ENCODE measurements at regions not wholly inside any gene's neighbourhood (a gene's known extent, or its start where the extent isn't known, plus 50 kb on each side); places are given as distances from the start of the nearest gene placed in this dataset.
A peak's percentile ranks its signal among the peaks of the same experiment; 100 is the strongest.

DNA sequence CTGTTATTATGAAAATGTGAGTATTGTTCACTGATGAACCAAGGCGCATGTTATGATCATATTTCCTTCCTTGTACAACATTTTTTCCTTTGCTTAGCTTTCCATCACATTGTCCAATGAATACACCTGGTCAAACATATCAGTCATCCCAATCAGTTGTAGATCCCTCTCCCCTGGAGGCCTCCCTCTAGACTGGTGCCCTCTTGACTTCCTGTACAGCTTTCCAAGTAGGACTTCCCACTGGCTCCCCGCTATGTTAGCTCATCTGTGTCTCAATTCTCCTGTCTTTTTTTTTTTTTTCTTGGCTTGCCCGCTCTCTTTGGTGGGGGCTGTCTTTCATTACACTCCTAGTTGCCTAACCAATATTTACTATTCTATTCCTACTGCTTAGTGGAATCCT lies 214.2 kb upstream of the NPY start:
- POLR2A ChIA-PET, result no interaction called here

DNA sequence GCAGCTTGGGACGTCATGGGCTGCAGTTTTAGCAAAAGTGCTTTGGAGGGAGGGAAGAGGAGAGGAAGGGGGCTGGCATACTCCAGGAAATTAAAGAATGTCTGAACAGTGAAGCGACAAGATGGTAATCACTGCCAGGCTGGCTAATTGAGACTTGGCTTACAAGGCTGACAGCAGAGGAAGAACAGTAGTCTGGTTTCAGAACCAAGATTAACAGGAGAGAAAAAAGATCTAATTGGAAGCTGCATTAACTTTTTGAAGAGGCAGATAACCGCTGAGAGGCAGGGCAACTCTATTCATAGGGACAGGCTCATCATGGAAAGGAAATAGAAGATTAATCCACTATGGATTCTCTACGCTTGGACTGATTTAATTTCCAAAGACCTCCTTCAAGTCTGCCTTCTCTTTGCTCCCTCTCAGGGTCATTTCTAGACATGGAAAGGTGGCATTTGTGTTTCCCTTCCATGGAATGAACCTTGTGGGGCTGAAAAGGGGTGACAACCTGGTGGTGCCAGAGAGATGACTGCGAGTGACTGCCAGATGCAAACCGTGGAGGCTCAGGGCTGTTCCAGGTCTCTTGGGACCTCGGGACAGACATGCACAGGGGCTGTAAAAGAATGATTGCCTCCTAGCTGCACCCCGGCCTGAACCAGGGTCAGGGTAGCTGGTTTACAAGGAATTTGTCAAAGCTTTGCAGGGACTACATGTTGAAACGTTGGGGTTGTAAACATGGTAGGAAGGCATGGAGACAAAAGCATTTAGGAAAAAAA lies 210.2 kb upstream of the NPY start:
- intact Hi-C loops (cut with micrococcal nuclease), result no loop called here
- peaks cover 8% of the 10 kb centered on the region for H3K4me1 Mint-ChIP-seq (ENCODE audit: insufficient read depth, unreplicated experiment)
- no peaks in the 10 kb centered on the region for H3K27me3 Mint-ChIP-seq (ENCODE audit: insufficient read depth, unreplicated experiment)
- H3K9me3 Mint-ChIP-seq (ENCODE audit: unreplicated experiment), result no peaks in the 10 kb centered on the region
- no peak for DNase-seq (ENCODE audit: unreplicated experiment)
- H3K4me3 Mint-ChIP-seq (ENCODE audit: unreplicated experiment), result no peak overlapping the region
- H3K27ac Mint-ChIP-seq (ENCODE audit: low read depth, unreplicated experiment), result no peak overlapping the region
- POLR2A ChIA-PET, result interaction anchor here (1.8 kb wide), 1 partner anchor 22 kb away, joined by 4 read pairs; no protein-coding TSS in a partner anchor
- H3K36me3 Mint-ChIP-seq (ENCODE audit: insufficient read depth, unreplicated experiment), result no peaks in the 10 kb centered on the region
- no peak for TF ChIP-seq CTCF (IDR thresholded peaks at IDR 0.05; ENCODE audit: unreplicated experiment)
- BruUV-seq (replicated peaks), result no TSS peak
- CTCF ChIA-PET, result no interaction called here

More for the DNA sequence above, 214.2 kb upstream of the NPY start:
- no TSS peak for BruUV-seq (replicated peaks)
- no peak for TF ChIP-seq CTCF (IDR thresholded peaks at IDR 0.05; ENCODE audit: unreplicated experiment)
- no peaks in the 10 kb centered on the region for H3K36me3 Mint-ChIP-seq (ENCODE audit: insufficient read depth, unreplicated experiment)
- peaks cover 2% of the 10 kb centered on the region for H3K4me1 Mint-ChIP-seq (ENCODE audit: insufficient read depth, unreplicated experiment)
- CTCF ChIA-PET, result interaction anchor here (0.6 kb wide), 1 partner anchor 84 kb away, joined by 6 read pairs; no protein-coding TSS in a partner anchor
- DNase-seq (ENCODE audit: unreplicated experiment), result no peak
- H3K9me3 Mint-ChIP-seq (ENCODE audit: unreplicated experiment), result no peaks in the 10 kb centered on the region
- intact Hi-C loops (cut with micrococcal nuclease), result no loop called here
- H3K27ac Mint-ChIP-seq (ENCODE audit: low read depth, unreplicated experiment), result no peak overlapping the region
- no peak overlapping the region for H3K4me3 Mint-ChIP-seq (ENCODE audit: unreplicated experiment)
- no peaks in the 10 kb centered on the region for H3K27me3 Mint-ChIP-seq (ENCODE audit: insufficient read depth, unreplicated experiment)

DNA sequence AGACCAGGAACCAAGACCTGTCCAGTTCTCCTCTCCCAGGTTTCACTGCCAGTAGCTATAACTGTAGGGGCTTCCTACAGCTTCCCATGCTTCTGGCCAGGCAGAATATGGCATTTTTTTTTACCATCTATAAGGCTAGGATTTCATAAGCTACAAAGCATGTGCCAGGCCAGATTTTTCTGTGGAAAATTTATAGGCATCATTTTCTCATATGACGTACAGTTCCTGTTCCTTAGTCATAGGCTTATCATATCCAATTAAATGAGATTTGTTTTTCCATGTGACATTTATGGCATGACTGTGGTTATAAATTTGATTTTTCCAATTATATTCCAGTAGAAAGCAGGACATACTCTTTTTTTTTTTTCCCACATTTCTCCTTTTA lies 208.6 kb upstream of the NPY start:
- peak; percentile 18 for DNase-seq (ENCODE audit: unreplicated experiment)
- no peak overlapping the region for H3K27ac Mint-ChIP-seq (ENCODE audit: low read depth, unreplicated experiment)
- intact Hi-C loops (cut with micrococcal nuclease), result no loop called here
- TF ChIP-seq CTCF (IDR thresholded peaks at IDR 0.05; ENCODE audit: unreplicated experiment), result no peak
- POLR2A ChIA-PET, result interaction anchor here (1.8 kb wide), 1 partner anchor 23 kb away, joined by 4 read pairs; no protein-coding TSS in a partner anchor
- no peaks in the 10 kb centered on the region for H3K9me3 Mint-ChIP-seq (ENCODE audit: unreplicated experiment)
- peak overlapping the region; percentile 33 for H3K4me3 Mint-ChIP-seq (ENCODE audit: unreplicated experiment)
- H3K4me1 Mint-ChIP-seq (ENCODE audit: insufficient read depth, unreplicated experiment), result peaks cover 8% of the 10 kb centered on the region
- BruUV-seq (replicated peaks), result no TSS peak
- H3K36me3 Mint-ChIP-seq (ENCODE audit: insufficient read depth, unreplicated experiment), result no peaks in the 10 kb centered on the region
- CTCF ChIA-PET, result no interaction called here
- H3K27me3 Mint-ChIP-seq (ENCODE audit: insufficient read depth, unreplicated experiment), result no peaks in the 10 kb centered on the region

GRCh38 chr7:24082826-24083225 lies 201.2 kb upstream of the NPY start:
- CTCF ChIA-PET, result interaction anchor here (0.7 kb wide), 1 partner anchor 258 kb away, joined by 4 read pairs; no protein-coding TSS in a partner anchor
- no TSS peak for BruUV-seq (replicated peaks)

More at GRCh38 chr7:24082826-24083225, 201.2 kb upstream of the NPY start:
- Mint-ChIP-seq H3K4me3 (ENCODE audit: unreplicated experiment) (no peak overlapping the region), H3K9me3 (ENCODE audit: unreplicated experiment) (no peaks in the 10 kb centered on the region), H3K27me3 (ENCODE audit: insufficient read depth, unreplicated experiment) (no peaks in the 10 kb centered on the region), H3K4me1 (ENCODE audit: insufficient read depth, unreplicated experiment) (no peaks in the 10 kb centered on the region), H3K36me3 (ENCODE audit: insufficient read depth, unreplicated experiment) (no peaks in the 10 kb centered on the region), H3K27ac (ENCODE audit: low read depth, unreplicated experiment) (no peak overlapping the region)
- DNase-seq (ENCODE audit: unreplicated experiment), result no peak
- POLR2A ChIA-PET, result no interaction called here
- intact Hi-C loops (cut with micrococcal nuclease), result no loop called here
- TF ChIP-seq CTCF (IDR thresholded peaks at IDR 0.05; ENCODE audit: unreplicated experiment), result no peak
